ENCODE measurements at regions not wholly inside any gene's neighbourhood (a gene's known extent, or its start where the extent isn't known, plus 50 kb on each side); places are given as distances from the start of the nearest gene placed in this dataset.

DNA sequence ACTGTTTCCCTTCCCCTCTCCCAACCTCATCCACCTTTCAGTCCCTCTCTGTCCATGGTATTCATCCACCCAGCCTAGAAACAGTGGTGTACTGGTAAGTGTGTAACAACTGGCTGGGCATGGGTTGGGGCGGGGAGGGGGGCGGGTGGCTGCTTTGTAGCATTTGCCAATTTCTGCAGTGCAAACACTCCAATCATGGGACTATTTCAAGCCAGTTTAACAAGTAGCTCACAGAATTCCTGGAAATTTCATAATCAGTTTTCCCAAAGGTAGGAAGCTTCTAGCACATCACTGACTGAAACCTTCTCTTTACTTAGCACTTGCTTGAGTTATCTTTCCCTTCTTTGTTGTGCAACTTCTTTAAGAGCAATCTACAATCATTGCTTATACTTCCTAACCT is 100.8 kb upstream of the WASF3 start:
- DNase-seq (no peak), ATAC-seq (peak; percentile 81)
- Histone ChIP-seq H3K9me3 (no peaks in the 10 kb centered on the region), H3K27me3 (no peaks in the 10 kb centered on the region), H3K27ac (peak overlapping the region; percentile 12), H3K36me3 (no peaks in the 10 kb centered on the region), H3K4me3 (no peak overlapping the region), H3K4me1 (peaks cover 10% of the 10 kb centered on the region)
- no peak for TF ChIP-seq CTCF (IDR thresholded peaks at IDR 0.05)
- intact Hi-C loops (cut with DNase I) = no loop called here

DNA sequence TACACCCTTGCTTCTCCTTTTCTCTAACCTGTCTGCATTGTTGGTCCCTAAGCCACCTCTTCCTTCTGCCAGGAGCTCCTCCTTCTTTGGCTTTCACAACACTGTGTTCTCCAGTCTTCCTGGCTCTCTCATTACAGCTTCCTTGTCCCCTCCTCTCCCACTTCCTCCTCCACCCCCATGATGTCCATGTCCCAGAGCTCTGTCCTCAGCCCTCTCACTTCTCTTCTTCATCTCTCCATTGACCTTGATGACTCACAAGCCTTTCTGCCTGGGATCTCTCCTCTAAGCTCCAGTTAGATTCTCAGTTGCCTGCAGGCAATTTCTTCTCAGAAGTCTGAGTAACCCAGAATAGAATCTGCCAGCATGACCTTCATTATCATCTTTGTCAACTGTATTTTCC is 100.3 kb upstream of the WASF3 start:
- intact Hi-C loops (cut with DNase I) = no loop called here
- peak; percentile 70 for ATAC-seq
- no peak for TF ChIP-seq CTCF (IDR thresholded peaks at IDR 0.05)
- Histone ChIP-seq H3K9me3 (no peaks in the 10 kb centered on the region), H3K36me3 (no peaks in the 10 kb centered on the region), H3K27ac (peak overlapping the region; percentile 12), H3K4me1 (peaks cover 10% of the 10 kb centered on the region), H3K4me3 (no peak overlapping the region), H3K27me3 (no peaks in the 10 kb centered on the region)
- no peak for DNase-seq

DNA sequence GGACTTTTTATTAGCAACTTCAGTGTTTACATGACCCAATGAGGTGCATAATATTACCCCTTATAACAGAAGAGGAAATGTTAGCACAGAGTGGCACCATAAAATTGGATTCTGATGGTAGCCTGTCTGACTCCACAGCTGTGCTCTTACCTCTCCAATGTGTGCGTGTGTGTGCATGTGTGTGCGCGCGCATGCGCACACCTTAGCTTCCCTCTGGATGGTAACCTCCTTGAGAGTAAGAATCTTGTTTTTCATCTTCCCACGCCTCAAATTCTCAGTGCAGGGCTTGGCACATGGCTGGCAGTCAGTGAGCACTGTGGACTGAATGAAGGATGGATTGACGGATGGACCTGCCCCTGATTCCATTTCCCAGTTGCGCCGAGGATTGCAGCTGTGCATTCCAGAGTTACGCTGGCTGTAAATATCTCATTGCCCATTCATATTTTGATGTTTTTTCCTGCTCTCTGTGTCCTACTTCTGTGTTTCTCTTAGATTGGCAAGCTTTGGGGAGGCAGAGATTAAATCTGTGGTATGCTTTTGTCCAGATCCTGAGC is 99.2 kb upstream of the WASF3 start:
- Histone ChIP-seq H3K4me1 (peaks cover 10% of the 10 kb centered on the region), H3K27me3 (no peaks in the 10 kb centered on the region), H3K9me3 (no peaks in the 10 kb centered on the region), H3K4me3 (no peak overlapping the region), H3K27ac (no peak overlapping the region), H3K36me3 (no peaks in the 10 kb centered on the region)
- intact Hi-C loops (cut with DNase I) = no loop called here
- no peak for DNase-seq
- no peak for TF ChIP-seq CTCF (IDR thresholded peaks at IDR 0.05)
- ATAC-seq = no peak

GRCh38 chr13:26459276-26460131 is 98.0 kb upstream of the WASF3 start:
- no peak for TF ChIP-seq CTCF (IDR thresholded peaks at IDR 0.05)
- ATAC-seq (no peak), DNase-seq (no peak)
- Histone ChIP-seq H3K27ac (no peak overlapping the region), H3K27me3 (no peaks in the 10 kb centered on the region), H3K36me3 (no peaks in the 10 kb centered on the region), H3K4me3 (no peak overlapping the region), H3K9me3 (no peaks in the 10 kb centered on the region), H3K4me1 (peaks cover 10% of the 10 kb centered on the region)
- intact Hi-C loops (cut with DNase I) = no loop called here

GRCh38 chr13:26460648-26461047 is 96.8 kb upstream of the WASF3 start:
- Histone ChIP-seq H3K36me3 (no peaks in the 10 kb centered on the region), H3K27me3 (no peaks in the 10 kb centered on the region), H3K9me3 (no peaks in the 10 kb centered on the region), H3K4me3 (no peak overlapping the region), H3K27ac (no peak overlapping the region), H3K4me1 (peaks cover 10% of the 10 kb centered on the region)
- peak; percentile 31 for ATAC-seq
- no peak for DNase-seq
- intact Hi-C loops (cut with DNase I) = no loop called here
- TF ChIP-seq CTCF (IDR thresholded peaks at IDR 0.05) = no peak
